ENCODE measurements at regions not wholly inside any gene's neighbourhood (a gene's known extent, or its start where the extent isn't known, plus 50 kb on each side); places are given as distances from the start of the nearest gene placed in this dataset.
A peak's percentile ranks its signal among the peaks of the same experiment; 100 is the strongest.
"Not testable (repeated sequence)": the region's sequence is repeated elsewhere in the genome, so short reads cannot be mapped to it uniquely, and the experiment has no call there.

DNA sequence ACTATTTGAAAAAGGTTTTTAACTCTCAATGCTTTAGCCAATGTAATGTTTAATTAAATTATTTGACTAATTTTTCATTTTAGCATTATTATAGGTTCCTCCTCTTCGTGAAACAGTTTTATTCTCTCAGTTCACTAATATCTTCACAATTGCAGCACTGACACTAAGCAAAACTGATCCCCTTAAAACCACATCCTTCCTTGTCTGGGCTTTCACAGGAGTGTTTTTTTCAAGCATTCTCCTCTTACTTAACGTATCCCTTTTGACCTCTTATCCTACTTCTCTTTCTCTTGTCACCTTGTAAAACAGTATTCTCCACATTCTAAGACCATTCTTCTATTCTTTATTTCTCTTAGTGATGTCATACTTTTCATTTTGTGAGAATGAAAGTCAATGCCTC lies 112.8 kb downstream of the DSC3 start:
- DNase-seq = no peak

- DNase-seq = no peak
These were observed 113.5 kb downstream of the DSC3 start for GRCh38 chr18:30929065-30929464.

- DNase-seq = no peak
These were observed 114.9 kb downstream of the DSC3 start for GRCh38 chr18:30927517-30928075.

DNA sequence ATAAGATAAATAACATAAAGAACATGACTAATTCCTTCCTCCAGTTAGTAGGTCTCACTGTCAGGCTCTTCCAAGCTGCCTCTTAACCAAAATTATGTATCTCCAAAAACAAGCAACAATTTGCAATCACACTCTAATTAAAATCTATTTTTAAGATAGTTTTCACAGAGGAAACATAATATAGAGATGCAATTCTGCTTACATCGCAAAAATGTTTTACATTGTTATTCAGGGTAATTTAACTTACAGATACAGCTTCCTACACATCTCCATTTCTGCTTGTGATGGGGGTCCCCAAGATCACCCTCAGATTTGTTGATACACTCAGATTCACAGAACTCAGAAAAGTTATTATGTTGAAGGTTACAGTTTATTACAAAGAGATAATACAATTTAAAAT lies 115.5 kb downstream of the DSC3 start:
- DNase-seq = no peak

DNA sequence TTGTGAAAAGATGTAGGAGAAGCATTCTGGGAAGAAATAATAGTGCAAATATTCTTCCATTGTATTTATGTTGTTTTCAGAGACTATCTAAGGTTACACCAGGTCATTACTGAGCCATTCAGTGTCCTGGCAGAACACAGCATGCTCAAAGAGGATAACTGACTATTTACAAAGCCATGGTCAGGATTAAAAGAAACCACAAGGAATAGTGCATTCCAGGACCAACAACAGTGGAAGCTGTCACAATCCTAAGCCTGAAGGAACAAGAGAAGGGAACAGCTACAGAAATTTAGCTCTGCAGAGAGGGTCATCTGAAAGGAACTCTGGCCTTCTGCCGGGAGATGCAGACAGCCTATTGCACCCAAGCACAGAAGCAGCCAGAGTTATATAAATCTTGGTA lies 116.7 kb downstream of the DSC3 start:
- no peak for DNase-seq

- DNase-seq = no peak
These were observed 121.8 kb downstream of the DSC3 start for GRCh38 chr18:30920757-30921156.

GRCh38 chr18:30920351-30920750 lies 122.2 kb downstream of the DSC3 start:
- DNase-seq = no peak

DNA sequence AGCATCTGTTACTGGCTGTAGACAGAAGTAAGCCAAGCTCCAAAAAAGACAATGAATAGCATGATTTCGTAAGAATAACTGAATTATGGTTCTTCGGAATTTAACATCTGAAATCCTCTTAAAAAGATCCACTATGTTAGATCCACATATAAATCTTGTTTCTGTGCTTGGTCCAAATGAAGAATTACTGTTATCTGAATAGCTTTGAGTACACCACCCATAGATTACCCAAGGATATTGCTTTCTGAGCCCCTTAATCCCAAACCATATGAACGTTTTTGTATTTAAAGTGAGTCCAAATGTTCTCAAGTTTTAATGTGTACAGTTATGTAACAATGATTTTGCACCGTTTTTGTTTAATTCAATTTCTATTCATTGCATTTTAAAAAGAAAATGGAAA lies 124.9 kb downstream of the DSC3 start:
- DNase-seq = no peak

GRCh38 chr18:30915336-30915988 lies 127.1 kb downstream of the DSC3 start:
- DNase-seq = no peak

DNA sequence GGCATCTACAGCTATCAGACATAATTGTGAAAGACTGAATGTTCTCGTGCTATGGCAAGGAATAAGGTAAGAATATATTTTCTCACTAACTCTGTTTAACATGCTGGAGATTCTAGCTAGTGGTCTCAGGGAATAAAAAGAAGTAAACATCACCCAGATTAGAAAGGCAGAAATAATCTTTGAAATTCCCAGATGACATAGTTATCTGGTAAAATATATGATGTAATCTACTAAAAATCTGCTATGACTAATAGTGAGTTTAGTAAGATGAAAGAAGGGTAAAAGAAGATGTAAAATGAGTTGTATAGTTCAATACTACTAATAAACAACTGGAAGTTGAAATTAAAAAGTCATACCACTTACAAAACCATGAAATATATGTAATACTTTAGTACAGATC lies 134.2 kb downstream of the DSC3 start:
- no peak for DNase-seq

DNA sequence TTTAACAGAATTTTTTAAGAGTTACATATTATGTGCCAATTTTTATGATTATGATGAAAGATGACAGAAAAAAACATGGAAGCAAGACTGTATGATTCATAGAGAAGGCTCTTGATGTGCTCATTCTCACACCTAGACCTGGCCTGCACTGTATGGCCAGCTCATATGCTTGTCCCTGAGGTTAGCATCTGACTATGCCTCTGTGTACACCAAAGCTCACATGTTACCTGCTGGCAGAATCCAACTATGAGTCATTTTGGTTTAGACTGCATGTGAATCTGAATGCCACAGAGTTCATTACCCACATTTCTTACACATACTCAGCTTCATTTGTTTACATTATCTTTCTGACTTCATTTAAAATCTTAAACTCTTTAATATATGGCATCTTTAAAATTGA lies 139.0 kb downstream of the DSC3 start:
- DNase-seq = no peak

- DNase-seq = no peak
These were observed 152.8 kb downstream of the DSC3 start for GRCh38 chr18:30889519-30890301.

DNA sequence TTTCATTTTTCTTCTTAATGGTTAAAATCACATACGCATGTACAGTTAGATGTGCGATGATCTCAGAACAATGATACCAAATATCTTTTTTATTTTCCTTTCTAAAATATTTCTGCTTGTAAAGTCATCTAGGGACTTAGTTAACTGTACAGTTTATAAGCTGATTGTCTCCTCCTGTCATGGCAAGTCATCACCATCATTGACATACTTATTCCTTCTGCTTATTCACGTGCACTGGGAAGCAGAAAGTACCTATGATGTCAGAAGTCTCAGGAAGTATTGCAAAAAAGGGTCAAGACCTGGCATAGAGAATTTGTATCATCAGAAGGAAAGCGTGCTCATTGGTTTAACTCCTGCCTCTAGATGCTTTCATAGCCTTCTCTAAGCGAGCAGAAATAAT lies 154.2 kb downstream of the DSC3 start:
- no peak for DNase-seq

GRCh38 chr18:30886998-30887397 lies 155.5 kb downstream of the DSC3 start:
- no peak for DNase-seq

DNA sequence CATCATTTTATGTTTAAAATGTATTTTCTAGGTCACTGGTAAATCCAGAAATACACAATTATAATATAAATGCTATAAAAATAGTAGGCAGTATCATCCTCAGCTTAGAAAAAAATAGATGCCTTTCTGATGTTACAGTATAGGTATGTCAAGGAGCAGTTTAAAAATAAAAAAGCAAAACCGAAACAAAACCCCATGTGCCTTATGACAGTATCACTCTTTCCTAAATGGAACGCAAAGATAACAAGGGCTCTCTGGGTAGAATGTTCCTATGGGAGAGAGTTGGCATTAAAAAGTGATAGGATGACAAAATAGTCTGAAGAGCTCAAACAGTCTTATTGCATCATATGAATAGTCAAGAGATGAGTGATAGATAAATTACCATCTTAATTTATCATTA lies 172.1 kb downstream of the DSC3 start:
- no peak for DNase-seq

- DNase-seq = peak; percentile 9
These were observed 179.6 kb downstream of the DSC3 start for GRCh38 chr18:30862900-30863299.

DNA sequence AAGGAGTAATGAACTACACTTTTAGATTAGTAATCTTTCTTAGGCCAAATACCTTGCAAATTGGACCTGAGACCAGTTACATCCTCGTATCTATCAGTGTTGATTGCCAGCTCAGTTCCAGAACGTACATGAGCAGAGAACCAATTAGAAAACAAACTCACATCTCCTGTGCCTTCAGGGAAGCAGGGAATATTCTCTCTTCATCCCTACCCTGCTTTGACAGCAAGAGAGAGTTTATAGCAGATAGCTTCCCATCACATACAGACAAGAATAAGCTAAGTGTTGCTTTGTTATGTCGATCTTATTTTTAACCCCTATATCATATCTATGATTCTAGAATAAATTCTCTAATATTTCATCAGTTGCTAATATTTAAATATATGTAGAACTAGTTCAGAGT lies 181.8 kb downstream of the DSC3 start:
- DNase-seq = no peak

- DNase-seq = no peak
These were observed 183.5 kb downstream of the DSC3 start for GRCh38 chr18:30859036-30859435.

DNA sequence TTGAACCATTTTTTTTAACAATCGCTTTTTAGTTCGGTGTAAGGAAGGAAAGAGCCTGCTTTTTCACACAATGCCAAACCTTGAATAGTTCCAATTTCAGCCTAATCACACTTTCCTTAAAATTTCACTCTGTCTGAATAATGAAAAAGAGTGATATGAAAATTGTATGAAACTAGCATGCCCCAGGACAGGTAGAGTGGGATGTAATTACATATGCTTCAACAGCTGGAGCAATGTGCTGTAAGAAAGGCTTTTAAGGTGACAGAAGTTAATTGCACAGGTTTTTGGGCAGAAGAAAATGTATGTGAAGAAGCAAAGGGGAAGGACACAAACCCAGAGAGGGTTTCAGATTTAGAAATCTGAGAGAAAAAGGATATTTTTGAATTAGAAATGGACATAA lies 184.0 kb downstream of the DSC3 start:
- DNase-seq = no peak

- no peak for DNase-seq
These were observed 186.8 kb downstream of the DSC3 start for GRCh38 chr18:30855762-30856161.

DNA sequence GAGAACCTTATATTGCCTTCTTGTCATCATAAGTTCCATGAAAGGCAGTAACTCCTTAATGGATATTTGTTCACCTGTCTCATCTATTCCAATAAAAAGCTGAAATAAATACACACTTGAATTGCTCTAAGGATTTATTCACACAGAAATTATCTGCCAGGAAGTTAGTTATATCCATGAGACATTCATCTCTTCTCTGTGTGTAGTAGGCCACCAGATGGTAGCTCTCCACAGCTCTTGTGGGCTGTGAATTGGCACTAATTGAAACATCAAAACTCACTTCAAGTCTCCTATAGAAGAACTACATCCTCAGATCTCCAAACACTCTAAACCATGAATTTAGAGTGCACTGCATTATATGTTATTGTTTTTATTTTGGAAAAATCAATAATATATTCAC lies 189.6 kb downstream of the DSC3 start:
- DNase-seq = no peak

- no peak for DNase-seq
These were observed 190.0 kb downstream of the DSC3 start for GRCh38 chr18:30852541-30852940.

- not testable (repeated sequence) for DNase-seq
These were observed 203.4 kb downstream of the DSC3 start for GRCh38 chr18:30839056-30839561.

DNA sequence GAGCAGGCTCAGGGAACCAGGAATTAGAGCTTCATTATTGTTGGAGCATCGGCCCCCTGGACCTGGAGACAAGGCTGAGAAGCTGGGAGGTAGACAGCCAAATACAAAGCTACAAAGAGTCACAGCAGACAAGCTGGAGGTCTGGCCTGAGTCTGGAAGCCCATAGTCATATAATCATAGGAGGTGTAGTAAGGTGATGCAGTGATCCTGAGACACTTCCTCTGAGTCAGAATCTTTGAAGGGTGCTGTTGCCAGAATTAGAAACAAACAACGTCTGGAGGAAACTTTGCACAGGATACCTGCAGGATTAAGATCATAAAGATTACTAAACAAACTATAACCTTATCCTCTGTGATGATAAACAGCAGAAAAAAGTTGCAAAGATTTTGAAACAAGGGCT lies 213.8 kb downstream of the DSC3 start:
- no peak for DNase-seq

Measured in occipital lobe (tissue), 1 donor.